K562 (cell line): ENCODE measurements at regions not wholly inside any gene's neighbourhood (a gene's known extent, or its start where the extent isn't known, plus 50 kb on each side); places are given as distances from the start of the nearest gene placed in this dataset.

Experiments
- ATAC-seq: fragments of 200-7000 bp; cut with Tn5 transposase; 3 replicates; pipeline ENCODE4 v1.9.1; 2020; ENCODE audit warnings: moderate library complexity
- BruUV-seq: library from RNA; stranded (reverse); fragments of 400-500 nt; replicated peaks from 2 replicates; lab custom pipeline; 2021; lab: Mats Ljungman, UMichigan
- CTCF ChIA-PET: fragments of 300-600 bp; formaldehyde crosslinking; extraction: SDS; loops from one replicate; lab custom pipeline; 2021; ENCODE audit warnings: low intra/inter-chr PET ratio; lab: Yijun Ruan, JAX
- POLR2A ChIA-PET: fragments of 300-600, 350-650 bp; sonication (Branson Sonifier 250); formaldehyde crosslinking; extraction: SDS; loops from one replicate; lab custom pipeline; 2021; ENCODE audit warnings: antibody characterized with exemption, inconsistent platforms; lab: Yijun Ruan, JAX
- DNase-seq, 4 experiments: peaks; one replicate each; pipeline versions ENCODE4 v3.0.0 to v3.0.0-alpha.2; 2011 to 2018; ENCODE audit warnings: low spot score in 3 of 4, mixed read lengths in 3 of 4; ENCODE audit errors: extremely low read depth in 1 of 4
- FAIRE-seq: peaks from 2 replicates; lab custom pipeline; 2011; peaks lifted over from hg19 to GRCh38; lab: Jason Lieb, UNC
- H2AFZ ChIP-seq: 2 replicates; pipeline ENCODE4 v1.6.0; 2011; ENCODE audit warnings: low read depth, low read length, control low read depth, inconsistent platforms
- H3K27ac ChIP-seq: fragments of 200-600 bp; 3 replicates; pipeline ENCODE4 v1.8.0; 2011; ENCODE audit warnings: low read depth, mild to moderate bottlenecking, control low read depth, inconsistent platforms, low read length, moderate library complexity, mixed read lengths; ENCODE audit errors: extremely low read depth
- H3K27me3 ChIP-seq, 2 experiments: fragments of 300-600 bp in 1 of 2; 2 replicates in 1 of 2; 3 replicates in 1 of 2; pipeline versions ENCODE4 v1.6.0 to v1.8.0; 2011; ENCODE audit warnings: inconsistent platforms in 2 of 2, low read length in 2 of 2, mild to moderate bottlenecking in 1 of 2, mixed read lengths in 1 of 2, moderate library complexity in 1 of 2; ENCODE audit not compliant: control insufficient read depth in 2 of 2, insufficient read depth in 2 of 2
- H3K36me3 ChIP-seq: fragments of 300-600 bp; 3 replicates; pipeline ENCODE4 v1.8.0; 2011; ENCODE audit warnings: mild to moderate bottlenecking, low read length, inconsistent platforms; ENCODE audit not compliant: control insufficient read depth, insufficient read depth
- H3K4me1 ChIP-seq, 2 experiments: fragments of 200-600 bp in 1 of 2; replicated peaks in 1 of 2; 2 replicates in 1 of 2; 3 replicates in 1 of 2; pipeline versions ENCODE4 v1.5.1 to v1.8.0; 2011; ENCODE audit warnings: inconsistent platforms in 2 of 2, low read length in 2 of 2, mild to moderate bottlenecking in 1 of 2, mixed read lengths in 1 of 2, moderate library complexity in 1 of 2; ENCODE audit not compliant: control insufficient read depth in 2 of 2, insufficient read depth in 2 of 2
- H3K4me2 ChIP-seq: 2 replicates; pipeline ENCODE4 v1.6.1; 2011; ENCODE audit warnings: low read length, control low read depth, inconsistent platforms, mixed read lengths; ENCODE audit not compliant: insufficient read depth
- H3K4me3 ChIP-seq: fragments of 200-600 bp; sonication (generic), shearing (Covaris generic); 2 replicates; pipeline ENCODE4 v1.5.1; 2016; ENCODE audit warnings: control low read depth, inconsistent platforms
- H3K79me2 ChIP-seq: fragments of 200-600 bp; 3 replicates; pipeline ENCODE4 v1.8.0; 2011; ENCODE audit warnings: low read length, inconsistent platforms; ENCODE audit not compliant: control insufficient read depth, insufficient read depth
- H3K9ac ChIP-seq, 2 experiments: 2 replicates each; pipeline versions ENCODE4 v1.6.0 to v1.6.1; 2011; ENCODE audit warnings: low read depth in 2 of 2, low read length in 2 of 2, control low read depth in 1 of 2, inconsistent platforms in 1 of 2, mild to moderate bottlenecking in 1 of 2, mixed read lengths in 1 of 2; ENCODE audit not compliant: insufficient read depth in 1 of 2
- H3K9me1 ChIP-seq: one replicate; pipeline ENCODE4 v1.6.0; 2011; ENCODE audit warnings: inconsistent platforms, mild to moderate bottlenecking, low read length, moderate library complexity; ENCODE audit not compliant: control insufficient read depth, insufficient read depth
- H3K9me3 ChIP-seq: replicated peaks from 2 replicates; pipeline ENCODE4 v1.5.1; 2011; ENCODE audit warnings: low read depth, low read length, inconsistent platforms; ENCODE audit not compliant: control insufficient read depth, insufficient read depth
- H4K20me1 ChIP-seq: replicated peaks from 2 replicates; pipeline ENCODE4 v1.6.1; 2011; ENCODE audit warnings: low read length, inconsistent platforms, mixed read lengths; ENCODE audit not compliant: control insufficient read depth, insufficient read depth
- ADNP ChIP-seq: fragments of 200-800 bp; sonication (Bioruptor generic); IDR thresholded peaks from 2 replicates; pipeline ENCODE4 v1.6.1; 2016; ENCODE audit warnings: missing genetic modification characterization, missing compliant biosample characterization
- DACH1 ChIP-seq: fragments of 450-650 bp; IDR thresholded peaks from 2 replicates; pipeline ENCODE4 v1.6.1; 2018; ENCODE audit not compliant: partially characterized antibody
- E4F1 ChIP-seq: fragments of 250-450 bp; sonication (Bioruptor Pico); IDR thresholded peaks from 2 replicates; pipeline ENCODE4 v1.5.0; 2021; ENCODE audit warnings: mild to moderate bottlenecking, borderline replicate concordance
- HMBOX1 ChIP-seq: sonication (generic); IDR thresholded peaks from 2 replicates; pipeline ENCODE4 v1.6.1; 2016
- IRF2 ChIP-seq: sonication (generic); formaldehyde crosslinking; IDR thresholded peaks from 2 replicates; pipeline ENCODE4 v1.8.1; 2022; ENCODE audit warnings: mild to moderate bottlenecking, missing genetic modification reagents
- PCBP1 ChIP-seq: fragments of 200-400 bp; formaldehyde crosslinking; IDR thresholded peaks from 2 replicates; pipeline ENCODE4 v1.6.1; 2018; ENCODE audit warnings: mild to moderate bottlenecking, low read depth, low read length; ENCODE audit not compliant: poor library complexity, severe bottlenecking
- RBM22 ChIP-seq: fragments of 200-400 bp; formaldehyde crosslinking; IDR thresholded peaks from 2 replicates; pipeline ENCODE4 v1.6.1; 2018; ENCODE audit warnings: low read length, low read depth; ENCODE audit not compliant: poor library complexity, severe bottlenecking
- TSC22D4 ChIP-seq: fragments of 450-650 bp; IDR thresholded peaks from 2 replicates; pipeline ENCODE4 v1.6.1; 2016; ENCODE audit warnings: missing genetic modification characterization, missing biosample characterization, control low read depth
- VEZF1 ChIP-seq: fragments of 200-800 bp; sonication (Bioruptor generic); IDR thresholded peaks from 2 replicates; pipeline ENCODE4 v1.6.1; 2017; ENCODE audit warnings: missing genetic modification characterization, missing compliant biosample characterization
- ZNF668 ChIP-seq: fragments of 250-450 bp; sonication (Bioruptor Pico); IDR thresholded peaks from 2 replicates; pipeline ENCODE4 v1.8.0; 2022; ENCODE audit warnings: mild to moderate bottlenecking, inconsistent platforms
- WGBS: fragments of 100-300 bp; shearing (Covaris generic); methylation state at CpG from one replicate; pipeline ENCODE4 v1.1.6; 2016; ENCODE audit warnings: low coverage, mixed read lengths; ENCODE audit not compliant: insufficient coverage; ENCODE audit errors: missing lambda C conversion rate; 5-methylcytosine and 5-hydroxymethylcytosine counted together
- in situ Hi-C: fragments of 300-500 bp; cut with MboI; formaldehyde crosslinking; loops from 4 replicates; pipeline ENCODE4 v1.15.0; 2018; ENCODE audit warnings: inconsistent platforms, mixed read lengths
- intact Hi-C: fragments of 100-400 bp; cut with micrococcal nuclease; formaldehyde crosslinking; loops from 2 replicates; pipeline ENCODE4 v1.14.2; 2022

- TF ChIP-seq HMBOX1 (no peak), E4F1 (CRISPR knock-in tag) (no peak), IRF2 (CRISPR knock-in tag) (no peak), ZNF668 (no peak), PCBP1 (no peak)
These were observed 1384.0 kb downstream of the BRD1 start (continued) for GRCh38 chr22:48443680-48444079.

- in situ Hi-C loops (no loop called here), intact Hi-C loops (no loop called here)
- Histone ChIP-seq H3K79me2 (no peaks in the 10 kb centered on the region), H3K4me1 (no peaks in the 10 kb centered on the region), H3K27ac (no peak overlapping the region), H2AFZ (no peak overlapping the region), H3K27me3 (peaks cover 0 to 17% of the 10 kb centered on the region in 2 experiments; a peak in 1 of 5 replicates), H4K20me1 (no peaks in the 10 kb centered on the region), H3K9me1 (no peaks in the 10 kb centered on the region), H3K36me3 (no peaks in the 10 kb centered on the region), H3K9ac (no peak overlapping the region), H3K4me3 (no peak overlapping the region), H3K4me2 (no peak overlapping the region), H3K9me3 (no peaks in the 10 kb centered on the region)
- no peak for ATAC-seq
- TF ChIP-seq VEZF1 (CRISPR knock-in tag) (no peak), RBM22 (no peak), ADNP (tag) (no peak), DACH1 (no peak), TSC22D4 (tag) (no peak)
- POLR2A ChIA-PET: no interaction called here
- DNase-seq: no peak
- WGBS: 3% methylated on average over 8 of the region's 8 CpGs
- CTCF ChIA-PET: no interaction called here
- BruUV-seq: no TSS peak
- no peak for FAIRE-seq
These were observed 1385.0 kb downstream of the BRD1 start for GRCh38 chr22:48442663-48443062.
